ENCODE measurements at regions not wholly inside any gene's neighbourhood (a gene's known extent, or its start where the extent isn't known, plus 50 kb on each side); places are given as distances from the start of the nearest gene placed in this dataset.

DNA sequence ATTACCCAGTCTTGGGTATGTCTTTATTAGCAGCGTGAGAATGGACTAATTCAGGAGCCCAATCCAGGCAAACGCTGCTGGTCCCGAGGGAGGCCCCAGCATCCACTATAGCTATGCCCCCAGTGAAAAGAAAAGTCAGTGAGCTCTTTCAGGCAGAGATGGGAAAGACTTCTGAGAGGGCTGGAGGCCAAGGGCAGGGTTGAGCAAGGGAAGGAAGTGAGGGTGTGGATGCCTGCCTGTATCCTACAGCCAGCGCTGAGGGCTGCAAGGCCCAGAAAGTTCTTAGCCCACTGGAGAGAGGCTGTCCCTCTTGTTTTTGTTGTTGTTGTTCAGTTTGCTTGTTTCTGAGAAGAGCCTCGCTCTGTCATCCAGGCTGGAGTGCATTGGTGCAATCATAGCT lies 261.6 kb downstream of the ZEB1 start:
- no peak for DNase-seq

Data from T-helper 2 cell (primary cell).